NCI-H1048 (cell line): ENCODE measurements at regions not wholly inside any gene's neighbourhood (a gene's known extent, or its start where the extent isn't known, plus 50 kb on each side); places are given as distances from the start of the nearest gene placed in this dataset.
"Not testable (repeated sequence)": the region's sequence is repeated elsewhere in the genome, so short reads cannot be mapped to it uniquely, and the experiment has no call there.

Source experiments
- DNase-seq: peaks from one replicate; lab custom pipeline; 2025; lab: John Stamatoyannopoulos, UW

GRCh38 chr3:80618295-80619256 is 850.8 kb upstream of the ROBO1 start:
- no peak for DNase-seq

GRCh38 chr3:80612366-80612765 is 844.6 kb upstream of the ROBO1 start:
- no peak for DNase-seq

GRCh38 chr3:80608072-80608471 is 840.3 kb upstream of the ROBO1 start:
- not testable (repeated sequence) for DNase-seq

GRCh38 chr3:80606073-80606472 is 838.3 kb upstream of the ROBO1 start:
- DNase-seq: no peak

- no peak for DNase-seq
Measured at GRCh38 chr3:80601479-80601878, 833.7 kb upstream of the ROBO1 start.

- no peak for DNase-seq
Measured at GRCh38 chr3:80592792-80593191, 825.0 kb upstream of the ROBO1 start.

- no peak for DNase-seq
Measured at GRCh38 chr3:80586338-80586737, 818.5 kb upstream of the ROBO1 start.

GRCh38 chr3:80580146-80580545 is 812.3 kb upstream of the ROBO1 start:
- no peak for DNase-seq

GRCh38 chr3:80564391-80564790 is 796.6 kb upstream of the ROBO1 start:
- no peak for DNase-seq

GRCh38 chr3:80559701-80560100 is 791.9 kb upstream of the ROBO1 start:
- DNase-seq: no peak

GRCh38 chr3:80556763-80557162 is 789.0 kb upstream of the ROBO1 start:
- DNase-seq: no peak

- no peak for DNase-seq
Measured at GRCh38 chr3:80554304-80554703, 786.5 kb upstream of the ROBO1 start.

- no peak for DNase-seq
Measured at GRCh38 chr3:80553211-80553610, 785.4 kb upstream of the ROBO1 start.

- no peak for DNase-seq
Measured at GRCh38 chr3:80550174-80550573, 782.4 kb upstream of the ROBO1 start.

- DNase-seq: no peak
Measured at GRCh38 chr3:80549173-80549572, 781.4 kb upstream of the ROBO1 start.

- DNase-seq: no peak
Measured at GRCh38 chr3:80543154-80543553, 775.4 kb upstream of the ROBO1 start.

- no peak for DNase-seq
Measured at GRCh38 chr3:80542456-80542855, 774.7 kb upstream of the ROBO1 start.

GRCh38 chr3:80537680-80538079 is 769.9 kb upstream of the ROBO1 start:
- no peak for DNase-seq

GRCh38 chr3:80535286-80535685 is 767.5 kb upstream of the ROBO1 start:
- DNase-seq: no peak

- DNase-seq: no peak
Measured at GRCh38 chr3:80533553-80533952, 765.8 kb upstream of the ROBO1 start.

- DNase-seq: no peak
Measured at GRCh38 chr3:80526153-80526552, 758.4 kb upstream of the ROBO1 start.

- no peak for DNase-seq
Measured at GRCh38 chr3:80521081-80521480, 753.3 kb upstream of the ROBO1 start.

GRCh38 chr3:80519436-80519835 is 751.6 kb upstream of the ROBO1 start:
- no peak for DNase-seq

GRCh38 chr3:80496452-80496851 is 728.7 kb upstream of the ROBO1 start:
- DNase-seq: no peak
